SJSA1 (cell line): ENCODE measurements at regions not wholly inside any gene's neighbourhood (a gene's known extent, or its start where the extent isn't known, plus 50 kb on each side); places are given as distances from the start of the nearest gene placed in this dataset.
A peak's percentile ranks its signal among the peaks of the same experiment; 100 is the strongest.
"Not testable (repeated sequence)": the region's sequence is repeated elsewhere in the genome, so short reads cannot be mapped to it uniquely, and the experiment has no call there.

Experiments
- DNase-seq, 2 experiments: peaks; one replicate each; pipeline ENCODE4 v3.0.0-alpha.2; 2015 to 2020; ENCODE audit warnings: low spot score in 2 of 2, low read depth in 1 of 2
- H3K27ac ChIP-seq: fragments of 250-450 bp; sonication (Bioruptor Pico); 2 replicates; pipeline ENCODE4 v1.5.1; 2020; ENCODE audit warnings: mild to moderate bottlenecking, moderate library complexity
- H3K27me3 ChIP-seq: fragments of 250-450 bp; sonication (Bioruptor Pico); replicated peaks from 2 replicates; pipeline ENCODE4 v1.5.1; 2020; ENCODE audit warnings: mild to moderate bottlenecking, moderate library complexity
- H3K36me3 ChIP-seq: fragments of 250-450 bp; sonication (Bioruptor Pico); 2 replicates; pipeline ENCODE4 v1.5.1; 2020; ENCODE audit warnings: mild to moderate bottlenecking
- H3K4me1 ChIP-seq: fragments of 250-450 bp; sonication (Bioruptor Pico); replicated peaks from 2 replicates; pipeline ENCODE4 v1.6.1; 2021; ENCODE audit warnings: mild to moderate bottlenecking
- H3K4me3 ChIP-seq: fragments of 250-450 bp; sonication (Bioruptor Pico); 2 replicates; pipeline ENCODE4 v1.5.1; 2020; ENCODE audit warnings: mild to moderate bottlenecking
- H3K9me3 ChIP-seq: fragments of 250-450 bp; sonication (Bioruptor Pico); replicated peaks from 2 replicates; pipeline ENCODE4 v1.5.1; 2020; ENCODE audit warnings: mild to moderate bottlenecking

- Histone ChIP-seq H3K27ac (no peak overlapping the region), H3K27me3 (no peaks in the 10 kb centered on the region), H3K36me3 (no peaks in the 10 kb centered on the region)
Observed at GRCh38 chr6:14765721-14766390, 480.0 kb upstream of the JARID2 start.

GRCh38 chr6:14766391-14766994 is 479.4 kb upstream of the JARID2 start:
- H3K27me3 ChIP-seq = no peaks in the 10 kb centered on the region
- no peak for DNase-seq
- no peaks in the 10 kb centered on the region for H3K4me1 ChIP-seq
- H3K27ac ChIP-seq = no peak overlapping the region
- no peaks in the 10 kb centered on the region for H3K9me3 ChIP-seq
- H3K4me3 ChIP-seq = no peak overlapping the region
- no peaks in the 10 kb centered on the region for H3K36me3 ChIP-seq

More at GRCh38 chr6:14765721-14766390, 480.0 kb upstream of the JARID2 start:
- no peak for DNase-seq
- Histone ChIP-seq H3K9me3 (no peaks in the 10 kb centered on the region), H3K4me1 (no peaks in the 10 kb centered on the region), H3K4me3 (no peak overlapping the region)

GRCh38 chr6:14767226-14767625 is 478.6 kb upstream of the JARID2 start:
- Histone ChIP-seq H3K9me3 (no peaks in the 10 kb centered on the region), H3K27me3 (no peaks in the 10 kb centered on the region), H3K27ac (no peak overlapping the region), H3K36me3 (no peaks in the 10 kb centered on the region), H3K4me3 (no peak overlapping the region), H3K4me1 (no peaks in the 10 kb centered on the region)
- DNase-seq = no peak

- DNase-seq = no peak
- Histone ChIP-seq H3K9me3 (no peaks in the 10 kb centered on the region), H3K36me3 (no peaks in the 10 kb centered on the region), H3K4me1 (no peaks in the 10 kb centered on the region), H3K27me3 (no peaks in the 10 kb centered on the region), H3K27ac (no peak overlapping the region), H3K4me3 (no peak overlapping the region)
Observed at GRCh38 chr6:14770040-14770439, 475.8 kb upstream of the JARID2 start.

- Histone ChIP-seq H3K4me3 (no peak overlapping the region), H3K36me3 (no peaks in the 10 kb centered on the region), H3K27me3 (no peaks in the 10 kb centered on the region), H3K9me3 (no peaks in the 10 kb centered on the region), H3K27ac (no peak overlapping the region), H3K4me1 (no peaks in the 10 kb centered on the region)
- no peak for DNase-seq
Observed at GRCh38 chr6:14770572-14770971, 475.3 kb upstream of the JARID2 start.

- Histone ChIP-seq H3K4me3 (no peak overlapping the region), H3K27me3 (no peaks in the 10 kb centered on the region), H3K9me3 (no peaks in the 10 kb centered on the region), H3K36me3 (no peaks in the 10 kb centered on the region), H3K27ac (no peak overlapping the region), H3K4me1 (no peaks in the 10 kb centered on the region)
- no peak for DNase-seq
Observed at GRCh38 chr6:14771016-14771415, 474.9 kb upstream of the JARID2 start.

- H3K4me1 ChIP-seq = no peaks in the 10 kb centered on the region
- H3K27me3 ChIP-seq = no peaks in the 10 kb centered on the region
- H3K4me3 ChIP-seq = no peak overlapping the region
- H3K27ac ChIP-seq = no peak overlapping the region
- no peaks in the 10 kb centered on the region for H3K9me3 ChIP-seq
- H3K36me3 ChIP-seq = no peaks in the 10 kb centered on the region
- DNase-seq = no peak
Observed at GRCh38 chr6:14772188-14772587, 473.7 kb upstream of the JARID2 start.

- no peak overlapping the region for H3K27ac ChIP-seq
- no peak overlapping the region for H3K4me3 ChIP-seq
- no peaks in the 10 kb centered on the region for H3K4me1 ChIP-seq
- H3K9me3 ChIP-seq = 0 out of 2 replicates have a peak, but pooled peaks cover 2% of the 10 kb centered on the region
- H3K27me3 ChIP-seq = no peaks in the 10 kb centered on the region
- DNase-seq = no peak
- H3K36me3 ChIP-seq = no peaks in the 10 kb centered on the region
Observed at GRCh38 chr6:14775528-14775927, 470.3 kb upstream of the JARID2 start.

- Histone ChIP-seq H3K4me3 (no peak overlapping the region), H3K27me3 (no peaks in the 10 kb centered on the region), H3K27ac (no peak overlapping the region), H3K36me3 (no peaks in the 10 kb centered on the region), H3K9me3 (0 out of 2 replicates have a peak, but pooled peaks cover 2% of the 10 kb centered on the region), H3K4me1 (no peaks in the 10 kb centered on the region)
- DNase-seq = no peak
Observed at GRCh38 chr6:14776307-14776706, 469.6 kb upstream of the JARID2 start.

GRCh38 chr6:14781772-14782525 is 463.9 kb upstream of the JARID2 start:
- Histone ChIP-seq H3K4me3 (no peak overlapping the region), H3K36me3 (no peaks in the 10 kb centered on the region), H3K9me3 (0 out of 2 replicates have a peak, but pooled peaks cover 2% of the 10 kb centered on the region), H3K27ac (no peak overlapping the region), H3K27me3 (no peaks in the 10 kb centered on the region), H3K4me1 (peaks cover 4% of the 10 kb centered on the region; the same call in 1 of the 2 replicates)
- DNase-seq = no peak

GRCh38 chr6:14782921-14783464 is 462.9 kb upstream of the JARID2 start:
- not testable (repeated sequence) for H3K27me3 ChIP-seq, H3K9me3 ChIP-seq, H3K27ac ChIP-seq, H3K4me3 ChIP-seq, H3K36me3 ChIP-seq, H3K4me1 ChIP-seq, DNase-seq

- Histone ChIP-seq H3K36me3 (no peaks in the 10 kb centered on the region), H3K27ac (no peak overlapping the region), H3K9me3 (0 out of 2 replicates have a peak, but pooled peaks cover 2% of the 10 kb centered on the region), H3K4me3 (no peak overlapping the region), H3K4me1 (peaks cover 4% of the 10 kb centered on the region; the same call in 1 of the 2 replicates), H3K27me3 (no peaks in the 10 kb centered on the region)
- DNase-seq = no peak
Observed at GRCh38 chr6:14783594-14783993, 462.3 kb upstream of the JARID2 start.

- no peak overlapping the region for H3K4me3 ChIP-seq
- peak in 1 of 2 experiments; percentile 47 for DNase-seq
Observed at GRCh38 chr6:14784596-14785492, 461.0 kb upstream of the JARID2 start.

More at GRCh38 chr6:14784596-14785492, 461.0 kb upstream of the JARID2 start:
- H3K27ac ChIP-seq = no peak overlapping the region
- peaks cover 4% of the 10 kb centered on the region; the same call in 1 of the 2 replicates for H3K4me1 ChIP-seq
- no peaks in the 10 kb centered on the region for H3K27me3 ChIP-seq
- H3K9me3 ChIP-seq = no peaks in the 10 kb centered on the region
- no peaks in the 10 kb centered on the region for H3K36me3 ChIP-seq
